GM18507 (cell line): ENCODE measurements at regions not wholly inside any gene's neighbourhood (a gene's known extent, or its start where the extent isn't known, plus 50 kb on each side); places are given as distances from the start of the nearest gene placed in this dataset.

Experiments
- DNase-seq: peaks from one replicate; pipeline ENCODE4 v3.0.0; 2011; ENCODE audit warnings: low read depth; ENCODE audit not compliant: insufficient read length; ENCODE audit errors: extremely low spot score
- FAIRE-seq: peaks from 2 replicates; lab custom pipeline; 2011; peaks lifted over from hg19 to GRCh38; lab: Jason Lieb, UNC

GRCh38 chr9:89864731-89865130, 259.9 kb downstream of the GADD45G start:
- no peak for DNase-seq
- no peak for FAIRE-seq

- DNase-seq = no peak
- FAIRE-seq = no peak
Observed at GRCh38 chr9:89865357-89865756, 260.5 kb downstream of the GADD45G start.

- no peak for FAIRE-seq
- DNase-seq = no peak
Observed at GRCh38 chr9:89865981-89866380, 261.2 kb downstream of the GADD45G start.

- FAIRE-seq = no peak
- DNase-seq = no peak
Observed at GRCh38 chr9:89866701-89867100, 261.9 kb downstream of the GADD45G start.

GRCh38 chr9:89868100-89868499, 263.3 kb downstream of the GADD45G start:
- FAIRE-seq = no peak
- no peak for DNase-seq

- DNase-seq = no peak
- no peak for FAIRE-seq
Observed at GRCh38 chr9:89869793-89870580, 265.2 kb downstream of the GADD45G start.

- DNase-seq (no peak), FAIRE-seq (no peak)
Observed at GRCh38 chr9:89871871-89872331, 267.1 kb downstream of the GADD45G start.

GRCh38 chr9:89872426-89872912, 267.7 kb downstream of the GADD45G start:
- DNase-seq (no peak), FAIRE-seq (no peak)

GRCh38 chr9:89872913-89873707, 268.3 kb downstream of the GADD45G start:
- FAIRE-seq (no peak), DNase-seq (no peak)

- DNase-seq (no peak), FAIRE-seq (no peak)
Observed at GRCh38 chr9:89873801-89874200, 269.0 kb downstream of the GADD45G start.

- FAIRE-seq = no peak
- DNase-seq = no peak
Observed at GRCh38 chr9:89874351-89875321, 269.8 kb downstream of the GADD45G start.

- FAIRE-seq (no peak), DNase-seq (no peak)
Observed at GRCh38 chr9:89877051-89878002, 272.5 kb downstream of the GADD45G start.

GRCh38 chr9:89878003-89878411, 273.2 kb downstream of the GADD45G start:
- FAIRE-seq (no peak), DNase-seq (no peak)

- no peak for DNase-seq
- no peak for FAIRE-seq
Observed at GRCh38 chr9:89878687-89879086, 273.9 kb downstream of the GADD45G start.

GRCh38 chr9:89879276-89879675, 274.5 kb downstream of the GADD45G start:
- FAIRE-seq (no peak), DNase-seq (no peak)

- DNase-seq (no peak), FAIRE-seq (no peak)
Observed at GRCh38 chr9:89879701-89880100, 274.9 kb downstream of the GADD45G start.

GRCh38 chr9:89880161-89880560, 275.3 kb downstream of the GADD45G start:
- FAIRE-seq = no peak

GRCh38 chr9:89880721-89881120, 275.9 kb downstream of the GADD45G start:
- no peak for DNase-seq
- FAIRE-seq = no peak

More at GRCh38 chr9:89880161-89880560, 275.3 kb downstream of the GADD45G start:
- DNase-seq = no peak
